ENCODE measurements at regions not wholly inside any gene's neighbourhood (a gene's known extent, or its start where the extent isn't known, plus 50 kb on each side); places are given as distances from the start of the nearest gene placed in this dataset.

GRCh38 chr14:71625175-71625574 lies 307.1 kb upstream of the RGS6 start:
- Histone ChIP-seq H2BK15ac (ENCODE audit: low read depth, low read length) (no peak overlapping the region), H4K91ac (ENCODE audit: insufficient read length, low read depth, low read length) (no peak overlapping the region), H3K9ac (ENCODE audit: extremely low read depth, insufficient read length, low read length) (no peak overlapping the region), H3K23ac (ENCODE audit: insufficient read length, low read depth, low read length) (no peak overlapping the region), H3K4ac (ENCODE audit: low read depth, low read length) (no peak overlapping the region), H3K56ac (ENCODE audit: insufficient read length, low read depth, low read length) (no peak overlapping the region), H3K14ac (ENCODE audit: insufficient read depth, low read length) (no peak overlapping the region), H3K23me2 (ENCODE audit: insufficient read length, low read depth, low read length, poor library complexity, severe bottlenecking) (no peaks in the 10 kb centered on the region), H3K18ac (ENCODE audit: insufficient read length, low read depth, low read length) (no peak overlapping the region), H4K20me1 (ENCODE audit: control insufficient read depth, insufficient read depth, insufficient read length) (no peaks in the 10 kb centered on the region), H3K79me2 (ENCODE audit: insufficient read depth, low read length) (no peaks in the 10 kb centered on the region), H2BK5ac (ENCODE audit: insufficient read length, low read length) (no peak overlapping the region), H4K5ac (ENCODE audit: insufficient read length, low read depth, low read length) (no peak overlapping the region), H2BK120ac (ENCODE audit: low read depth, low read length, poor library complexity, severe bottlenecking) (no peak overlapping the region), H2BK12ac (ENCODE audit: insufficient read length, low read depth, low read length) (no peak overlapping the region), H3K4me2 (ENCODE audit: insufficient read depth, insufficient read length, low read length) (no peak overlapping the region), H2BK20ac (ENCODE audit: low read depth, low read length, poor library complexity, severe bottlenecking) (no peak overlapping the region), H2AK5ac (ENCODE audit: insufficient read length, low read length) (no peak overlapping the region), H3K79me1 (ENCODE audit: insufficient read depth, low read depth, low read length, poor library complexity, severe bottlenecking) (no peaks in the 10 kb centered on the region), H3K27me3 (ENCODE audit: insufficient read depth, low read length) (no peaks in the 10 kb centered on the region), H3T11ph (ENCODE audit: low read length) (no peak overlapping the region), H2AFZ (ENCODE audit: low read length) (no peak overlapping the region), H4K8ac (replicated peaks; ENCODE audit: insufficient read length, low read depth, low read length) (no peak overlapping the region), H3K4me1 (ENCODE audit: insufficient read depth, low read length) (no peaks in the 10 kb centered on the region), H3K9me3 (ENCODE audit: control insufficient read depth, low read depth, low read length) (no peaks in the 10 kb centered on the region), H3K27ac (ENCODE audit: insufficient read length, low read depth, low read length) (no peak overlapping the region)
- Mint-ChIP-seq H3K4me3 (no peak overlapping the region), H3K4me1 (peaks cover 11 to 13% of the 10 kb centered on the region in 2 experiments), H3K27ac (no peak overlapping the region), H3K36me3 (ENCODE audit: insufficient read depth in 1 of 3, low read depth in 3 of 3) (peaks cover 2 to 31% (median 21%) of the 10 kb centered on the region in 3 experiments; a peak in 5 of 7 replicates), H3K9me3 (no peaks in the 10 kb centered on the region), H3K27me3 (ENCODE audit: low read depth) (no peaks in the 10 kb centered on the region)
- no CpG with 5 or more reads among the region's 6 CpGs for WGBS (ENCODE audit: extremely low coverage, insufficient read length, low lambda C conversion rate)
- TF ChIP-seq CTCF (conservative IDR thresholded peaks at IDR 0.05): no peak
- no peak for DNase-seq
